Gastroesophageal sphincter (tissue), 4 donors: ENCODE measurements at regions not wholly inside any gene's neighbourhood (a gene's known extent, or its start where the extent isn't known, plus 50 kb on each side); places are given as distances from the start of the nearest gene placed in this dataset.

ENCODE experiments used
- ATAC-seq: fragments of 150-250 bp; one replicate; pipeline ENCODE4 v1.9.1; 2016; ENCODE audit warnings: mild to moderate bottlenecking, moderate library complexity
- H3K27ac ChIP-seq, 4 donors: fragments of 200-600 bp; sonication (generic) in 3 of 4; 1 replicate in 3 of 4; 2 replicates in 1 of 4; pipeline ENCODE4 v1.5.1; 2016 to 2019
- H3K27me3 ChIP-seq: fragments of 200-600 bp; sonication (generic); one replicate; pipeline ENCODE4 v1.5.1; 2019
- H3K36me3 ChIP-seq, 2 donors: fragments of 200-600 bp; sonication (generic); one replicate each; pipeline ENCODE4 v1.5.1; 2019; ENCODE audit warnings: control low read depth in 1 of 2
- H3K4me1 ChIP-seq, 3 donors: fragments of 200-600 bp; sonication (generic); 1 replicate in 2 of 3; 2 replicates in 1 of 3; pipeline ENCODE4 v1.5.1; 2016 to 2019; ENCODE audit warnings: control low read depth in 2 of 3
- H3K4me3 ChIP-seq, 2 donors: fragments of 200-600 bp; sonication (generic); one replicate each; pipeline ENCODE4 v1.5.1; 2019; ENCODE audit warnings: mild to moderate bottlenecking in 1 of 2, moderate library complexity in 1 of 2
- H3K9me3 ChIP-seq, 3 donors: fragments of 200-600 bp; sonication (generic); one replicate each; pipeline ENCODE4 v1.5.1; 2017 to 2019; ENCODE audit warnings: control low read depth in 2 of 3
- CTCF ChIP-seq, 4 experiments: fragments of 200-600 bp in 2 of 4; fragments of 450-650 bp in 2 of 4; sonication (generic) in 1 of 4; IDR thresholded peaks; one replicate each; pipeline ENCODE4 v1.5.1; 2017 to 2019; ENCODE audit warnings: antibody characterized with exemption in 4 of 4, mild to moderate bottlenecking in 2 of 4, moderate library complexity in 2 of 4
- EP300 ChIP-seq: sonication (generic); formaldehyde crosslinking; IDR thresholded peaks from one replicate; pipeline ENCODE4 v1.6.1; 2017; ENCODE audit warnings: antibody characterized with exemption, mild to moderate bottlenecking
- POLR2A ChIP-seq, 2 donors: fragments of 450-650 bp; IDR thresholded peaks; one replicate each; pipeline ENCODE4 v1.6.1; 2017; ENCODE audit warnings: antibody characterized with exemption in 2 of 2, mild to moderate bottlenecking in 2 of 2, moderate library complexity in 1 of 2
- POLR2AphosphoS5 ChIP-seq: sonication (generic); formaldehyde crosslinking; IDR thresholded peaks from one replicate; pipeline ENCODE4 v1.6.1; 2017; ENCODE audit warnings: antibody characterized with exemption
- WGBS, 2 donors: methylation state at CpG; one replicate each; pipeline ENCODE4 v1.1.5; 2018; ENCODE audit warnings: low coverage in 1 of 2; 5-methylcytosine and 5-hydroxymethylcytosine counted together

- H3K9me3 ChIP-seq: no peaks in the 10 kb centered on the region
- no peaks in the 10 kb centered on the region for H3K36me3 ChIP-seq
- no peak for TF ChIP-seq CTCF (IDR thresholded peaks at IDR 0.05)
- no peak for TF ChIP-seq EP300
- no peak for TF ChIP-seq POLR2AphosphoS5
- no peak for TF ChIP-seq POLR2A (IDR thresholded peaks at IDR 0.05)
- no peak overlapping the region for H3K27ac ChIP-seq
- 85% methylated on average over 2 of the region's 2 CpGs; no CpG with 5 or more reads in 1 of the 2 donors for WGBS, 2 donors
- no peaks in the 10 kb centered on the region for H3K4me1 ChIP-seq
- H3K27me3 ChIP-seq: no peaks in the 10 kb centered on the region
- no peak overlapping the region for H3K4me3 ChIP-seq
- ATAC-seq: no peak
Measured at GRCh38 chr11:92658733-92659132, 310.7 kb upstream of the MTNR1B start.

DNA sequence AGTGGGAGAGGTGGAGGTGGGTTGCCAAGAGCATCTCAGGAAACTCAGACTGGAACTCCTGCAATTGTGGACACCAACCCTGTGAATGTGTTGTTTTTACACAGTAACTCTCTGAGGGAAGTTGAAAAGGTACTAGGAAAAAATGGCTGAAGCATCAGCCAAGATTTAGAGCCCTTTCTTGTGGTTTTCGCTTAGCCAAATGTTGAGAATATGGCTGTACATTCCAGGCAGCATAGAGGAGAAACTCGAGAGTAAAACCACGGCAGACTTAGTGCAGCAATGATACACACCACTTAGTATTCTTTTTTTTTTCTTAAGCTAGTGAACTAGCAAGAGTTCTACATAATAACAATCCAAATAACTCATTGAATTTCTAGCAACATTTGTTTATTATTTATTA, 309.7 kb upstream of the MTNR1B start:
- TF ChIP-seq CTCF (IDR thresholded peaks at IDR 0.05) (no peak), EP300 (no peak), POLR2AphosphoS5 (no peak), POLR2A (IDR thresholded peaks at IDR 0.05) (no peak)
- WGBS, 2 donors: 93% methylated on average over 3 of the region's 3 CpGs
- no peak overlapping the region for H3K27ac ChIP-seq

GRCh38 chr11:92662601-92663360, 306.7 kb upstream of the MTNR1B start:
- no peak for TF ChIP-seq POLR2AphosphoS5
- no peak for TF ChIP-seq CTCF (IDR thresholded peaks at IDR 0.05)
- TF ChIP-seq POLR2A (IDR thresholded peaks at IDR 0.05): no peak
- TF ChIP-seq EP300: no peak

More for the DNA sequence above, 309.7 kb upstream of the MTNR1B start:
- no peaks in the 10 kb centered on the region for H3K27me3 ChIP-seq
- H3K36me3 ChIP-seq: no peaks in the 10 kb centered on the region
- H3K4me1 ChIP-seq: no peaks in the 10 kb centered on the region
- no peaks in the 10 kb centered on the region for H3K9me3 ChIP-seq
- H3K4me3 ChIP-seq: no peak overlapping the region
- ATAC-seq: no peak

DNA sequence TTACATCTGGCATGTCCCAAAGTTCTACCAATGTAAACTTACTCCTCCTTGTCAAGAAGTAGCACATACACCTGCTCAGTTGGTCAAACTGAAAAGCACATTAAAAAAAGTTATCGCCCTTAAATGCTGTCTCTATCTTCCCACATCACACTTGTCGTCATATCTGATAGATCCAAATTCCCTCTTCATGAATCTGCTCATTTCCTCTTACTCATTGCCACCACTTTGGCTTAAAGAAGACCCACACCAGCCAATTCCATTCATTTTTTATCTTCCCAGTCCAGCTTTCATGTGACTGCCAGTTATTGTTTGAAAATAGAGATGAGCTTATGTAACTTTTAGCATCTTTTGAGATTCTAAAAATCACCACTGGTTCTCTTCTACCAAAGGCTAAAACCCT, 305.9 kb upstream of the MTNR1B start:
- Histone ChIP-seq H3K4me1 (no peaks in the 10 kb centered on the region), H3K36me3 (no peaks in the 10 kb centered on the region), H3K9me3 (no peaks in the 10 kb centered on the region), H3K27ac (no peak overlapping the region), H3K27me3 (no peaks in the 10 kb centered on the region), H3K4me3 (no peak overlapping the region)
- ATAC-seq: no peak
- no peak for TF ChIP-seq POLR2A (IDR thresholded peaks at IDR 0.05)
- no peak for TF ChIP-seq CTCF (IDR thresholded peaks at IDR 0.05)
- TF ChIP-seq EP300: no peak
- TF ChIP-seq POLR2AphosphoS5: no peak
- 78 to 81% methylated on average over 2 of the region's 2 CpGs for WGBS, 2 donors

More at GRCh38 chr11:92662601-92663360, 306.7 kb upstream of the MTNR1B start:
- Histone ChIP-seq H3K27me3 (no peaks in the 10 kb centered on the region), H3K27ac (no peak overlapping the region), H3K9me3 (no peaks in the 10 kb centered on the region), H3K36me3 (no peaks in the 10 kb centered on the region), H3K4me3 (no peak overlapping the region), H3K4me1 (no peaks in the 10 kb centered on the region)
- 77 to 80% methylated on average over 2 to 6 of the region's 6 CpGs for WGBS, 2 donors
- no peak for ATAC-seq

- peaks cover 0 to 9% (median 0%) of the 10 kb centered on the region in 3 donors for H3K4me1 ChIP-seq
- H3K36me3 ChIP-seq: no peaks in the 10 kb centered on the region
- no peak overlapping the region for H3K4me3 ChIP-seq
- 86 to 93% methylated on average over 2 to 3 of the region's 5 CpGs for WGBS, 2 donors
- no peak overlapping the region for H3K27ac ChIP-seq
- no peaks in the 10 kb centered on the region for H3K27me3 ChIP-seq
- no peaks in the 10 kb centered on the region for H3K9me3 ChIP-seq
- ATAC-seq: no peak
- TF ChIP-seq POLR2AphosphoS5: no peak
Measured at GRCh38 chr11:92667486-92668152, 301.8 kb upstream of the MTNR1B start.
